ENCODE measurements at regions not wholly inside any gene's neighbourhood (a gene's known extent, or its start where the extent isn't known, plus 50 kb on each side); places are given as distances from the start of the nearest gene placed in this dataset.

DNA sequence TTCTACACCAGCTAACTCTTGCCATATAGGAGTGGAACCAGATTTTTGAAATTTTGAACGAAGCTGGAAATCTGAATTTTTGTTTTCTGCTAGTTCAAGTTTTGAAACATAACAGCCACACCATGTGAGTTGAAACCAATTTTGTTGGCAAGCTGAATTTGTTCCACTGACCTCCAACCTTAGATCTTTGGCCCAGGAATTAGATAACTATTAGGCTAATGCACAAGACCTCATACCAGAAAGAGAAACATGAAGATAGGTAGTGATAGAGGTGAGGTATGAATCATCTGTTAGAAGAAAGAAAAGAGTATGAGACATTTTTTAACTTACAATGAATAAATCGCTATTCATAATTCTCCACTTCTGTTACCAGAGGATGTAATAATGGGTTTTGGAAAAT, 76.8 kb upstream of the ACSL1 start:
- no peaks in the 10 kb centered on the region for H3K9me3 ChIP-seq
- H3K27me3 ChIP-seq (replicated peaks in 1 of 7) = peaks cover 0 to 9% (median 0%) of the 10 kb centered on the region in 7 donors
- WGBS, 5 donors = 76 to 93% (median 88%) methylated on average over 2 of the region's 2 CpGs
- no peaks in the 10 kb centered on the region for H3K36me3 ChIP-seq
- no peak for DNase-seq
- H3K4me1 ChIP-seq = peaks cover 0 to 27% (median 11%) of the 10 kb centered on the region in 6 donors
- intact Hi-C loops (cut with DNase I; ENCODE audit: low total_unique reads) = no loop called here
- TF ChIP-seq POLR2A (IDR thresholded peaks at IDR 0.05) (no peak), POLR2AphosphoS5 (IDR thresholded peaks at IDR 0.05) (no peak)
- TF ChIP-seq, protein P1, sequence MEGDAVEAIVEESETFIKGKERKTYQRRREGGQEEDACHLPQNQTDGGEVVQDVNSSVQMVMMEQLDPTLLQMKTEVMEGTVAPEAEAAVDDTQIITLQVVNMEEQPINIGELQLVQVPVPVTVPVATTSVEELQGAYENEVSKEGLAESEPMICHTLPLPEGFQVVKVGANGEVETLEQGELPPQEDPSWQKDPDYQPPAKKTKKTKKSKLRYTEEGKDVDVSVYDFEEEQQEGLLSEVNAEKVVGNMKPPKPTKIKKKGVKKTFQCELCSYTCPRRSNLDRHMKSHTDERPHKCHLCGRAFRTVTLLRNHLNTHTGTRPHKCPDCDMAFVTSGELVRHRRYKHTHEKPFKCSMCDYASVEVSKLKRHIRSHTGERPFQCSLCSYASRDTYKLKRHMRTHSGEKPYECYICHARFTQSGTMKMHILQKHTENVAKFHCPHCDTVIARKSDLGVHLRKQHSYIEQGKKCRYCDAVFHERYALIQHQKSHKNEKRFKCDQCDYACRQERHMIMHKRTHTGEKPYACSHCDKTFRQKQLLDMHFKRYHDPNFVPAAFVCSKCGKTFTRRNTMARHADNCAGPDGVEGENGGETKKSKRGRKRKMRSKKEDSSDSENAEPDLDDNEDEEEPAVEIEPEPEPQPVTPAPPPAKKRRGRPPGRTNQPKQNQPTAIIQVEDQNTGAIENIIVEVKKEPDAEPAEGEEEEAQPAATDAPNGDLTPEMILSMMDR (IDR thresholded peaks at IDR 0.05 in 8 of 11, conservative IDR thresholded peaks at IDR 0.05 in 3 of 11) = no peak
- no peak overlapping the region for H3K27ac ChIP-seq
- no peak overlapping the region for H3K4me3 ChIP-seq

DNA sequence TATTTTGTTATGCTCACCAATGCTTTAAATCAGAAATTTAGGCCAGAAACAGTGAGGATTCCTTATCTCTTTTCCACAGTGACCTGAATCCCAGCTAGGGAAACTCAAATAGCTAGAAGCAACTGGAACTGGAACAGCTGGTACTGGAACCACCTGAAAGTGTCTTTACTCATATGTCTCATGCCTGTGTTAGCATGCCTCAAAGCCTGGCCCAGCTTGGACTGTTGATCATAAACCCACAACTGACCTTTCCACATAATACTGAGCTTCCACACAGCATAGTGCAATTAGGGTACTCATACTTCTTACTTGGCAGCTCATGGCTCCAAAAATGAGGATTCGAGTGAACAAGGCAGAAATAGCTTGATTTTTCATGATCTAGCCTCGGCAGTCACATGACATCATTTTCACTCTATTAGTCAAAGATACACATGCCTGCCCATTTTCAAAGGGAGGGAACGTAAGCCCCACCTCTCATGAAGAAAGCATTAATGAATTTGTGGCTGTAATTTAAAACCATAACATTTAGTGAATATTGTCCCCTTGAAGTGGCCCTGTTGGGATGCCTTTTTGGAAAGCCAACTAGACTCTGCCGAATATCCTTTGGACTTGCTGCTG, 80.8 kb upstream of the ACSL1 start:
- no peaks in the 10 kb centered on the region for H3K36me3 ChIP-seq
- no peak overlapping the region for H3K4me3 ChIP-seq
- intact Hi-C loops (cut with DNase I; ENCODE audit: low total_unique reads) = no loop called here
- TF ChIP-seq POLR2AphosphoS5 (IDR thresholded peaks at IDR 0.05) (no peak), POLR2A (IDR thresholded peaks at IDR 0.05) (no peak)
- TF ChIP-seq, protein P1 (IDR thresholded peaks at IDR 0.05 in 8 of 11, conservative IDR thresholded peaks at IDR 0.05 in 3 of 11) = no peak
- peaks cover 0 to 9% (median 2%) of the 10 kb centered on the region in 8 donors for H3K9me3 ChIP-seq
- H3K27ac ChIP-seq = no peak overlapping the region
- no peaks in the 10 kb centered on the region for H3K27me3 ChIP-seq (replicated peaks in 1 of 7)
- DNase-seq = no peak
- H3K4me1 ChIP-seq = peaks cover 0 to 11% (median 4%) of the 10 kb centered on the region in 6 donors
- 81 to 95% (median 83%) methylated on average over 4 of the region's 4 CpGs for WGBS, 5 donors

DNA sequence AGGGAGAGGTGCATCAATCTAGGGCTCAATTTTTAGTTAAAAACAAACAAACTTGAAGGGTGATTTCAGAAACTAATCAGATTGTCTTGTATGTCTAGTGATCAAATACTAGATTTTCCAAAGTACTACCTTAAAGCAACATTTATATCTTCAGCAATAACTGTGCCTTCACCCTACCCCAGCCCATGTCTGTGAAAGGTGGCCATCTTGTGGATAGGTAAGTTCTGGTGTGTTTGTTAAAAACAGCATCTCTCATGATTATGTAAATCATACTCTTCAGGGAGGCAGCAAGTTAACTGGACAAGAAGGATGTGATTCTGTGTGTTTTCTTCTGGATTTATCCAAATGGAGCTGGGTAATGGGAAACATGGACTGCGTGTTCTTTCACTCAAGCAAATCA, 81.4 kb upstream of the ACSL1 start:
- H3K36me3 ChIP-seq = no peaks in the 10 kb centered on the region
- intact Hi-C loops (cut with DNase I; ENCODE audit: low total_unique reads) = no loop called here
- peaks cover 0 to 11% (median 4%) of the 10 kb centered on the region in 6 donors for H3K4me1 ChIP-seq
- peak overlapping the region in 1 of 8 donors; percentile 52 for H3K27ac ChIP-seq
- TF ChIP-seq POLR2A (IDR thresholded peaks at IDR 0.05) (no peak), POLR2AphosphoS5 (IDR thresholded peaks at IDR 0.05) (no peak)
- TF ChIP-seq, protein P1 (IDR thresholded peaks at IDR 0.05 in 8 of 11, conservative IDR thresholded peaks at IDR 0.05 in 3 of 11) = no peak
- no peaks in the 10 kb centered on the region for H3K27me3 ChIP-seq (replicated peaks in 1 of 7)
- 79 to 92% (median 84%) methylated on average over 1 of the region's 1 CpG for WGBS, 5 donors
- no peak for DNase-seq
- no peak overlapping the region for H3K4me3 ChIP-seq
- peaks cover 0 to 15% (median 8%) of the 10 kb centered on the region in 8 donors for H3K9me3 ChIP-seq

DNA sequence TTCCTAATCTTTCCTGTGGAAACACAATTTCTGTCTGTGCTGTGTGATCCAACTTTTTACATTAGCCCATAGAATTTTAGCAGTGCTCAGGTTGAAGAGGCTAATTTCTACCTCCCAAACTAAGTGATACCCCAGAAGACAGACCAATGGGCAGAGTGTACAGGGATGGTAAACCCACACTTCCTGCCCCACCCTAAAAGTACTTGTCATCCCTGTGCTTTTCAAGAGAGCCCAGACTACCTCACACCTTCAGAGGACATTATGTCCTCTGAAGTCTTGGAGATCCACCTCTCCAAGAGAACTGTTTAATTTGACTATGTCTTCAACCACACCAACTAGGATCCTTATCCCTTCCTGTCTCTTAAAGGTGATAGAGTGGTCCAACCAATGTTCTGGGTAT, 82.0 kb upstream of the ACSL1 start:
- peaks cover 0 to 11% (median 4%) of the 10 kb centered on the region in 6 donors for H3K4me1 ChIP-seq
- intact Hi-C loops (cut with DNase I; ENCODE audit: low total_unique reads) = no loop called here
- H3K27me3 ChIP-seq (replicated peaks in 1 of 7) = no peaks in the 10 kb centered on the region
- no peak for DNase-seq
- H3K4me3 ChIP-seq = no peak overlapping the region
- peak overlapping the region in 1 of 8 donors; percentile 52 for H3K27ac ChIP-seq
- TF ChIP-seq POLR2AphosphoS5 (IDR thresholded peaks at IDR 0.05) = no peak
- no peak for TF ChIP-seq POLR2A (IDR thresholded peaks at IDR 0.05)
- TF ChIP-seq, protein P1 (IDR thresholded peaks at IDR 0.05 in 8 of 11, conservative IDR thresholded peaks at IDR 0.05 in 3 of 11) = no peak
- H3K9me3 ChIP-seq = peaks cover 0 to 21% (median 14%) of the 10 kb centered on the region in 8 donors
- no peaks in the 10 kb centered on the region for H3K36me3 ChIP-seq
